ENCODE measurements at regions not wholly inside any gene's neighbourhood (a gene's known extent, or its start where the extent isn't known, plus 50 kb on each side); places are given as distances from the start of the nearest gene placed in this dataset.

GRCh38 chr6:3571250-3571681 lies 114.4 kb upstream of the SLC22A23 start:
- Histone ChIP-seq H3K4me3 (ENCODE audit: low read depth, low read length) (no peak overlapping the region), H3K27ac (ENCODE audit: low read depth, low read length) (no peak overlapping the region), H3K9me3 (ENCODE audit: control insufficient read depth, insufficient read depth, low read length) (no peaks in the 10 kb centered on the region; the same call in 1 of the 2 replicates), H3K27me3 (ENCODE audit: control insufficient read depth, insufficient read depth, low read length) (peaks cover 48% of the 10 kb centered on the region)
- POLR2A ChIA-PET = interaction anchor here (0.5 kb wide), 1 partner anchor 122 kb away, joined by 3 read pairs; no protein-coding TSS in a partner anchor
- no peak for DNase-seq (ENCODE audit: low read depth, low spot score)
- CTCF ChIA-PET = no interaction called here
- no peak for TF ChIP-seq CTCF (IDR thresholded peaks at IDR 0.05; ENCODE audit: low read depth, low read length)

GRCh38 chr6:3569816-3570215 lies 113.0 kb upstream of the SLC22A23 start:
- H3K9me3 ChIP-seq (ENCODE audit: control insufficient read depth, insufficient read depth, low read length) = no peaks in the 10 kb centered on the region; the same call in none of the 2 replicates
- DNase-seq (ENCODE audit: low read depth, low spot score) = no peak
- no peak for TF ChIP-seq CTCF (IDR thresholded peaks at IDR 0.05; ENCODE audit: low read depth, low read length)
- POLR2A ChIA-PET = no interaction called here
- CTCF ChIA-PET = no interaction called here
- no peak overlapping the region for H3K4me3 ChIP-seq (ENCODE audit: low read depth, low read length)
- H3K27me3 ChIP-seq (ENCODE audit: control insufficient read depth, insufficient read depth, low read length) = peaks cover 50% of the 10 kb centered on the region
- H3K27ac ChIP-seq (ENCODE audit: low read depth, low read length) = no peak overlapping the region

- peaks cover 49% of the 10 kb centered on the region for H3K27me3 ChIP-seq (ENCODE audit: control insufficient read depth, insufficient read depth, low read length)
- H3K4me3 ChIP-seq (ENCODE audit: low read depth, low read length) = no peak overlapping the region
- no peak overlapping the region for H3K27ac ChIP-seq (ENCODE audit: low read depth, low read length)
- POLR2A ChIA-PET = no interaction called here
- DNase-seq (ENCODE audit: low read depth, low spot score) = no peak
- CTCF ChIA-PET = no interaction called here
- TF ChIP-seq CTCF (IDR thresholded peaks at IDR 0.05; ENCODE audit: low read depth, low read length) = no peak
- no peaks in the 10 kb centered on the region; the same call in 1 of the 2 replicates for H3K9me3 ChIP-seq (ENCODE audit: control insufficient read depth, insufficient read depth, low read length)
These were observed 111.7 kb upstream of the SLC22A23 start for GRCh38 chr6:3568396-3569082.

- peaks cover 43% of the 10 kb centered on the region for H3K27me3 ChIP-seq (ENCODE audit: control insufficient read depth, insufficient read depth, low read length)
- no peak overlapping the region for H3K27ac ChIP-seq (ENCODE audit: low read depth, low read length)
- no peak overlapping the region for H3K4me3 ChIP-seq (ENCODE audit: low read depth, low read length)
- ChIA-PET POLR2A (no interaction called here), CTCF (no interaction called here)
- H3K9me3 ChIP-seq (ENCODE audit: control insufficient read depth, insufficient read depth, low read length) = no peaks in the 10 kb centered on the region; the same call in 1 of the 2 replicates
- no peak for TF ChIP-seq CTCF (IDR thresholded peaks at IDR 0.05; ENCODE audit: low read depth, low read length)
- DNase-seq (ENCODE audit: low read depth, low spot score) = peak; percentile 16
These were observed 110.0 kb upstream of the SLC22A23 start for GRCh38 chr6:3566812-3567211.

GRCh38 chr6:3565291-3565690 lies 108.4 kb upstream of the SLC22A23 start:
- no peak overlapping the region for H3K27ac ChIP-seq (ENCODE audit: low read depth, low read length)
- no peak for TF ChIP-seq CTCF (IDR thresholded peaks at IDR 0.05; ENCODE audit: low read depth, low read length)
- H3K9me3 ChIP-seq (ENCODE audit: control insufficient read depth, insufficient read depth, low read length) = no peaks in the 10 kb centered on the region; the same call in 1 of the 2 replicates
- H3K27me3 ChIP-seq (ENCODE audit: control insufficient read depth, insufficient read depth, low read length) = peaks cover 36% of the 10 kb centered on the region
- no peak overlapping the region for H3K4me3 ChIP-seq (ENCODE audit: low read depth, low read length)
- POLR2A ChIA-PET = no interaction called here
- DNase-seq (ENCODE audit: low read depth, low spot score) = no peak
- CTCF ChIA-PET = interaction anchor here (1.0 kb wide), 1 partner anchor 10 kb away, joined by 3 read pairs; no protein-coding TSS in a partner anchor

Data from AG04450 (cell line).